Endothelial cell of umbilical vein (primary cell): ENCODE measurements at regions not wholly inside any gene's neighbourhood (a gene's known extent, or its start where the extent isn't known, plus 50 kb on each side); places are given as distances from the start of the nearest gene placed in this dataset.

ENCODE experiments used
- BruUV-seq: library from RNA; stranded (reverse); fragments of 400-500 nt; replicated peaks from 2 replicates; lab custom pipeline; 2021; lab: Mats Ljungman, UMichigan
- CTCF ChIA-PET: fragments of 300-600, 350-600 bp; sonication (Branson Sonifier 250); formaldehyde crosslinking; loops from one replicate; lab custom pipeline; 2021; ENCODE audit warnings: antibody characterized with exemption, inconsistent platforms; lab: Charles Lee
- POLR2A ChIA-PET: fragments of 300-600, 350-600 bp; sonication (Branson Sonifier 250); formaldehyde crosslinking; loops from one replicate; lab custom pipeline; 2021; ENCODE audit warnings: antibody characterized with exemption, inconsistent platforms; lab: Charles Lee
- DNase-seq: peaks from one replicate; pipeline ENCODE4 v3.0.0-alpha.2; 2011; ENCODE audit warnings: low read depth, low spot score
- FAIRE-seq: peaks from 2 replicates; lab custom pipeline; 2011; peaks lifted over from hg19 to GRCh38; lab: Jason Lieb, UNC
- H2AFZ ChIP-seq: 2 replicates; pipeline ENCODE4 v1.6.0; 2012; ENCODE audit warnings: low read depth, low read length, control low read depth, inconsistent platforms
- H3K27ac ChIP-seq: 2 replicates; pipeline ENCODE4 v1.5.1; 2011; ENCODE audit warnings: low read depth, mild to moderate bottlenecking, control low read depth, low read length, moderate library complexity; ENCODE audit not compliant: insufficient read depth
- H3K27me3 ChIP-seq, 2 experiments: 2 replicates each; pipeline versions ENCODE4 v1.6.0 to v1.6.1; 2011; ENCODE audit warnings: low read length in 2 of 2, mixed read lengths in 1 of 2; ENCODE audit not compliant: control insufficient read depth in 2 of 2, insufficient read depth in 2 of 2
- H3K36me3 ChIP-seq, 2 experiments: 2 replicates in 1 of 2; 3 replicates in 1 of 2; pipeline ENCODE4 v1.5.1; 2011; ENCODE audit warnings: low read length in 2 of 2, mild to moderate bottlenecking in 1 of 2, moderate library complexity in 1 of 2; ENCODE audit not compliant: control insufficient read depth in 2 of 2, insufficient read depth in 2 of 2; ENCODE audit errors: extremely low read depth in 1 of 2
- H3K4me1 ChIP-seq: 3 replicates; pipeline ENCODE4 v1.5.1; 2011; ENCODE audit warnings: mild to moderate bottlenecking, low read length; ENCODE audit not compliant: control insufficient read depth, insufficient read depth; ENCODE audit errors: extremely low read depth
- H3K4me2 ChIP-seq: 2 replicates; pipeline ENCODE4 v1.6.1; 2011; ENCODE audit warnings: low read length, control low read depth, mixed read lengths; ENCODE audit not compliant: insufficient read depth
- H3K4me3 ChIP-seq, 3 experiments: fragments of 200-600 bp in 1 of 3; sonication (generic), shearing (Covaris generic) in 1 of 3; replicated peaks in 1 of 3; 2 replicates each; pipeline ENCODE4 v1.5.1; 2011 to 2016; ENCODE audit warnings: control low read depth in 3 of 3, low read length in 3 of 3, mild to moderate bottlenecking in 2 of 3, inconsistent platforms in 1 of 3, low read depth in 1 of 3, moderate library complexity in 1 of 3; ENCODE audit not compliant: insufficient read depth in 1 of 3
- H3K79me2 ChIP-seq: 2 replicates; pipeline ENCODE4 v1.6.0; 2012; ENCODE audit warnings: low read length, inconsistent platforms; ENCODE audit not compliant: control insufficient read depth, insufficient read depth
- H3K9ac ChIP-seq: replicated peaks from 2 replicates; pipeline ENCODE3; 2011; ENCODE audit warnings: low read length, control low read depth; ENCODE audit not compliant: insufficient read depth; ENCODE audit errors: extremely low read depth
- H3K9me1 ChIP-seq: replicated peaks from 3 replicates; pipeline ENCODE4 v1.6.0; 2011; ENCODE audit warnings: mild to moderate bottlenecking, low read length; ENCODE audit not compliant: control insufficient read depth, insufficient read depth; ENCODE audit errors: extremely low read depth
- H3K9me3 ChIP-seq: replicated peaks from 2 replicates; pipeline ENCODE4 v1.5.1; 2012; ENCODE audit warnings: low read length, inconsistent platforms; ENCODE audit not compliant: control insufficient read depth, insufficient read depth
- H4K20me1 ChIP-seq: replicated peaks from 2 replicates; pipeline ENCODE3; 2011; ENCODE audit warnings: mild to moderate bottlenecking, low read length; ENCODE audit not compliant: control insufficient read depth, insufficient read depth; ENCODE audit errors: extremely low read depth
- EZH2 ChIP-seq: IDR thresholded peaks from 2 replicates; pipeline ENCODE4 v1.6.1; 2012; ENCODE audit warnings: borderline replicate concordance, low read depth, mild to moderate bottlenecking, moderate library complexity, low read length, inconsistent platforms; ENCODE audit not compliant: severe bottlenecking
- FOS ChIP-seq: IDR thresholded peaks from 2 replicates; pipeline ENCODE4 v1.6.1; 2011; ENCODE audit warnings: mild to moderate bottlenecking, low read length, moderate library complexity, borderline replicate concordance; ENCODE audit not compliant: insufficient read depth
- JUN ChIP-seq: IDR thresholded peaks from 2 replicates; pipeline ENCODE4 v1.6.1; 2011; ENCODE audit warnings: borderline replicate concordance, low read depth; ENCODE audit not compliant: insufficient read length, insufficient read depth
- MYC ChIP-seq: IDR thresholded peaks from one replicate; pipeline ENCODE4 v1.6.1; 2011; ENCODE audit warnings: mild to moderate bottlenecking, low read depth, low read length
- POLR2A ChIP-seq: IDR thresholded peaks from 2 replicates; pipeline ENCODE4 v1.6.1; 2012; ENCODE audit warnings: low read depth, mild to moderate bottlenecking, control low read depth, low read length
- POLR2AphosphoS5 ChIP-seq: IDR thresholded peaks from 2 replicates; pipeline ENCODE4 v1.6.1; 2012; ENCODE audit warnings: low read depth, mild to moderate bottlenecking, control low read depth, low read length, moderate library complexity; ENCODE audit not compliant: insufficient read depth
- dilution Hi-C: fragments of 300-500 bp; cut with MboI; formaldehyde crosslinking; loops from one replicate; pipeline ENCODE4 v1.15.0; 2019; ENCODE audit warnings: low sequenced_read_pairs; ENCODE audit not compliant: extremely low pct_ligation_motif_present
- intact Hi-C: fragments of 100-400 bp; cut with micrococcal nuclease; formaldehyde crosslinking; loops from one replicate; pipeline ENCODE4 v1.10.0; 2022
- TF ChIP-seq, protein P1 (sequence below): IDR thresholded peaks from 2 replicates; pipeline ENCODE4 v1.6.1; 2011; ENCODE audit not compliant: insufficient read depth, insufficient read length

DNA sequence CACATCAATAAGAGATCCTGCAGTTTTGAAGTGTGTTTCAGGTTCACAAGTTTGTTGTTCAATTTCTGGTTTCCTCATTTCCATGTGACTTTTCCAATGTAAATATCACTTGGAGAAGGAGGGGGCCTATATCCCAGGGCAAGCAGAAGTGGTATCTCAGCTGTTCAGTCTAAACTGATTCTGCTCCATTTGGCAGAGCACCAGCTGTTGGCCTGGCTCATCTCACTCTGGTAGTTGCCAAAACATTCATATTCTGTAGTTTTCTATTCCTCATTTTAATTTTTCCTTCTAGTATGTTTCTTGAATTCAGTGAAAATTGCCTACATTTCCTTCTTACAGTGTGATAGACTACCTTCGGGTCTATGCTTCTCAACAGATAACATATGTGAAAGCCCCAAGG, 101.8 kb upstream of the TAC1 start:
- Histone ChIP-seq H3K27me3 (no peaks in the 10 kb centered on the region), H3K4me1 (no peaks in the 10 kb centered on the region), H4K20me1 (no peaks in the 10 kb centered on the region), H2AFZ (no peak overlapping the region), H3K9me1 (no peaks in the 10 kb centered on the region), H3K27ac (no peak overlapping the region), H3K36me3 (no peaks in the 10 kb centered on the region), H3K9me3 (peaks cover 3% of the 10 kb centered on the region), H3K4me2 (no peak overlapping the region), H3K9ac (no peak overlapping the region), H3K79me2 (no peaks in the 10 kb centered on the region), H3K4me3 (no peak overlapping the region)
- intact Hi-C loops = no loop called here
- BruUV-seq = no TSS peak
- POLR2A ChIA-PET = no interaction called here
- DNase-seq = no peak
- CTCF ChIA-PET = no interaction called here
- no peak for FAIRE-seq
- dilution Hi-C loops = no loop called here
- TF ChIP-seq FOS (no peak), JUN (no peak), POLR2A (no peak), EZH2 (no peak), MYC (no peak), POLR2AphosphoS5 (no peak)
- TF ChIP-seq, protein P1, sequence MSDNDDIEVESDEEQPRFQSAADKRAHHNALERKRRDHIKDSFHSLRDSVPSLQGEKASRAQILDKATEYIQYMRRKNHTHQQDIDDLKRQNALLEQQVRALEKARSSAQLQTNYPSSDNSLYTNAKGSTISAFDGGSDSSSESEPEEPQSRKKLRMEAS = no peak

DNA sequence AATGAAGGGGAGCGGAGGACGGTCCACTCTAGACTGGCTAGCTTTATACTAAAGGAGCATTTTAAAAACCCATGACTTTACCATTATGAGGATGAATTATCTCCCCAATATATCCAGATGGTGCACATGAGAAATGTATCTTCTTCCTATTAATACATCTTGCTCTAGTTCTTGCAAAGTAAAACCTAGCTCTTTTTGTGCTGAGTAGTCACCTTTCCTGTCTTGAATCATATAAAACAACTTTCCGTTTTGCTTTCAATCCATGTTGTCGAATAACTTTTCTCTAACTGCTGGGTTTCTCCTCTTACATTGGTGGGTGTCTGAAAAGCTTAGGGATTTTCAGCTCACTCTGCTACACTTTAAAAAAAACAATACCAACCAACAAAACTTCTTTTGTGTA, 96.3 kb upstream of the TAC1 start:
- FAIRE-seq = no peak
- Histone ChIP-seq H3K4me2 (no peak overlapping the region), H3K4me1 (no peaks in the 10 kb centered on the region), H3K9me1 (no peaks in the 10 kb centered on the region), H3K79me2 (no peaks in the 10 kb centered on the region), H3K36me3 (no peaks in the 10 kb centered on the region), H3K9ac (no peak overlapping the region), H3K27me3 (no peaks in the 10 kb centered on the region), H3K27ac (no peak overlapping the region), H3K4me3 (no peak overlapping the region), H4K20me1 (no peaks in the 10 kb centered on the region), H3K9me3 (no peaks in the 10 kb centered on the region), H2AFZ (no peak overlapping the region)
- no TSS peak for BruUV-seq
- ChIA-PET CTCF (no interaction called here), POLR2A (no interaction called here)
- dilution Hi-C loops = no loop called here
- intact Hi-C loops = no loop called here
- DNase-seq = no peak
- TF ChIP-seq, protein P1 = no peak
